ENCODE measurements at regions not wholly inside any gene's neighbourhood (a gene's known extent, or its start where the extent isn't known, plus 50 kb on each side); places are given as distances from the start of the nearest gene placed in this dataset.

GRCh38 chr6:90719321-90720195 lies 132.7 kb upstream of the MAP3K7 start:
- DNase-seq (ENCODE audit: low read depth in 2 of 2): no peak

GRCh38 chr6:90716376-90716775 lies 129.5 kb upstream of the MAP3K7 start:
- TF ChIP-seq EZH2 (IDR thresholded peaks at IDR 0.05; ENCODE audit: low read length, missing control alignments): no peak
- TF ChIP-seq CTCF (conservative IDR thresholded peaks at IDR 0.05 in 1 of 2, IDR thresholded peaks at IDR 0.05 in 1 of 2; ENCODE audit: low read depth in 1 of 2, low read length in 2 of 2): no peak
- no peak overlapping the region for H2AFZ ChIP-seq (ENCODE audit: low read length)

More at GRCh38 chr6:90719321-90720195, 132.7 kb upstream of the MAP3K7 start:
- no peaks in the 10 kb centered on the region for H4K20me1 ChIP-seq (ENCODE audit: control insufficient read depth, extremely low read depth, insufficient read depth, low read length)
- no peak overlapping the region for H3K4me3 ChIP-seq (replicated peaks in 1 of 4; ENCODE audit: control extremely low read depth in 1 of 4, insufficient read depth in 1 of 4, low read depth in 3 of 4, low read length in 4 of 4)
- no peaks in the 10 kb centered on the region for H3K27me3 ChIP-seq (ENCODE audit: control insufficient read depth, insufficient read depth, low read length)
- H3K79me2 ChIP-seq (ENCODE audit: control insufficient read depth, insufficient read depth, low read length): no peaks in the 10 kb centered on the region
- no peaks in the 10 kb centered on the region for H3K9me3 ChIP-seq (ENCODE audit: control insufficient read depth, insufficient read depth, low read depth, low read length)
- H3K4me2 ChIP-seq (ENCODE audit: extremely low read depth, insufficient read depth, low read length): no peak overlapping the region
- no peak overlapping the region for H2AFZ ChIP-seq (ENCODE audit: low read length)
- no peak overlapping the region for H3K27ac ChIP-seq (ENCODE audit: insufficient read depth, low read length)
- H3K36me3 ChIP-seq (ENCODE audit: control insufficient read depth, insufficient read depth, low read length): no peaks in the 10 kb centered on the region
- no peaks in the 10 kb centered on the region for H3K4me1 ChIP-seq (ENCODE audit: control insufficient read depth, extremely low read depth, insufficient read depth, low read length)
- TF ChIP-seq CTCF (conservative IDR thresholded peaks at IDR 0.05 in 1 of 2, IDR thresholded peaks at IDR 0.05 in 1 of 2; ENCODE audit: low read depth in 1 of 2, low read length in 2 of 2): no peak
- TF ChIP-seq EZH2 (IDR thresholded peaks at IDR 0.05; ENCODE audit: low read length, missing control alignments): no peak
- H3K9ac ChIP-seq (ENCODE audit: insufficient read depth, low read length): no peak overlapping the region

GRCh38 chr6:90715093-90715655 lies 128.3 kb upstream of the MAP3K7 start:
- Histone ChIP-seq H3K36me3 (ENCODE audit: control insufficient read depth, insufficient read depth, low read length) (no peaks in the 10 kb centered on the region), H2AFZ (ENCODE audit: low read length) (no peak overlapping the region), H4K20me1 (ENCODE audit: control insufficient read depth, extremely low read depth, insufficient read depth, low read length) (no peaks in the 10 kb centered on the region), H3K4me3 (replicated peaks in 1 of 4; ENCODE audit: control extremely low read depth in 1 of 4, insufficient read depth in 1 of 4, low read depth in 3 of 4, low read length in 4 of 4) (no peak overlapping the region), H3K9me3 (ENCODE audit: control insufficient read depth, insufficient read depth, low read depth, low read length) (no peaks in the 10 kb centered on the region), H3K4me1 (ENCODE audit: control insufficient read depth, extremely low read depth, insufficient read depth, low read length) (no peaks in the 10 kb centered on the region), H3K27me3 (ENCODE audit: control insufficient read depth, insufficient read depth, low read length) (no peaks in the 10 kb centered on the region), H3K27ac (ENCODE audit: insufficient read depth, low read length) (no peak overlapping the region), H3K79me2 (ENCODE audit: control insufficient read depth, insufficient read depth, low read length) (no peaks in the 10 kb centered on the region), H3K9ac (ENCODE audit: insufficient read depth, low read length) (no peak overlapping the region), H3K4me2 (ENCODE audit: extremely low read depth, insufficient read depth, low read length) (no peak overlapping the region)
- TF ChIP-seq CTCF (conservative IDR thresholded peaks at IDR 0.05 in 1 of 2, IDR thresholded peaks at IDR 0.05 in 1 of 2; ENCODE audit: low read depth in 1 of 2, low read length in 2 of 2): no peak
- no peak for TF ChIP-seq EZH2 (IDR thresholded peaks at IDR 0.05; ENCODE audit: low read length, missing control alignments)
- DNase-seq (ENCODE audit: low read depth in 2 of 2): peak; percentile 32 to 55

More at GRCh38 chr6:90716376-90716775, 129.5 kb upstream of the MAP3K7 start:
- Histone ChIP-seq H3K4me2 (ENCODE audit: extremely low read depth, insufficient read depth, low read length) (no peak overlapping the region), H3K4me1 (ENCODE audit: control insufficient read depth, extremely low read depth, insufficient read depth, low read length) (no peaks in the 10 kb centered on the region), H3K9me3 (ENCODE audit: control insufficient read depth, insufficient read depth, low read depth, low read length) (no peaks in the 10 kb centered on the region), H4K20me1 (ENCODE audit: control insufficient read depth, extremely low read depth, insufficient read depth, low read length) (no peaks in the 10 kb centered on the region), H3K27ac (ENCODE audit: insufficient read depth, low read length) (no peak overlapping the region), H3K4me3 (replicated peaks in 1 of 4; ENCODE audit: control extremely low read depth in 1 of 4, insufficient read depth in 1 of 4, low read depth in 3 of 4, low read length in 4 of 4) (no peak overlapping the region), H3K27me3 (ENCODE audit: control insufficient read depth, insufficient read depth, low read length) (no peaks in the 10 kb centered on the region), H3K36me3 (ENCODE audit: control insufficient read depth, insufficient read depth, low read length) (no peaks in the 10 kb centered on the region), H3K9ac (ENCODE audit: insufficient read depth, low read length) (no peak overlapping the region), H3K79me2 (ENCODE audit: control insufficient read depth, insufficient read depth, low read length) (no peaks in the 10 kb centered on the region)
- no peak for DNase-seq (ENCODE audit: low read depth in 2 of 2)

Data from fibroblast of lung (primary cell).